ENCODE measurements at regions not wholly inside any gene's neighbourhood (a gene's known extent, or its start where the extent isn't known, plus 50 kb on each side); places are given as distances from the start of the nearest gene placed in this dataset.

- TF ChIP-seq EZH2 (IDR thresholded peaks at IDR 0.05; ENCODE audit: low read length) (no peak), CTCF (optimal IDR thresholded peaks at IDR 0.05 in 1 of 3, IDR thresholded peaks at IDR 0.05 in 1 of 3, conservative IDR thresholded peaks at IDR 0.05 in 1 of 3; ENCODE audit: extremely low read depth in 1 of 3, insufficient read depth in 2 of 3, low read length in 3 of 3) (no peak)
These were observed 262.3 kb upstream of the HES1 start for GRCh38 chr3:193873426-193874201.

Data from keratinocyte (primary cell).